ENCODE measurements at regions not wholly inside any gene's neighbourhood (a gene's known extent, or its start where the extent isn't known, plus 50 kb on each side); places are given as distances from the start of the nearest gene placed in this dataset.
A peak's percentile ranks its signal among the peaks of the same experiment; 100 is the strongest.

DNA sequence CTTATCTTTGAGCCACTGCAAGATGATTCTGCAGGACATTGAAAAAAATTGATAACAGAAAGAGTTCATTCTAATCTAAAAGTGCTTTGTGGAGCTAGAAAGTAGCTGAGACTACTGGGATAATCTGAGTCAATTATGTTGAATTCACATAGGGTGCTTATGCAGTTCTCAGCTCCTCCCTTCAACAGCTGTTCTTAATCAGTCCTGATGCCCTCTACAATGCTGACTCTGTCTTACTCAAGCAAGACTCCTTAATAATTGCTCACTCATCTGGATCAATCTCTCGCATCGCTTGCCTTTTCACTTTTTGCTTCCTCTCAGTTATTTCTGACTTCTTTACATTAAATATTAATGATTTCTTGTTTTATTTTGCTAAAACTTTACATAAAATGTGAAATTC, 182.1 kb downstream of the PCDH17 start:
- Mint-ChIP-seq H3K36me3 (ENCODE audit: low read depth) (no peaks in the 10 kb centered on the region), H3K9me3 (no peaks in the 10 kb centered on the region), H3K27me3 (ENCODE audit: insufficient read depth, low read depth, poor library complexity) (no peaks in the 10 kb centered on the region), H3K27ac (no peak overlapping the region), H3K4me1 (no peaks in the 10 kb centered on the region), H3K4me3 (no peak overlapping the region)
- no peaks in the 10 kb centered on the region for H3F3A ChIP-seq (replicated peaks; ENCODE audit: low read depth)
- no peaks in the 10 kb centered on the region for H4K20me1 ChIP-seq (replicated peaks; ENCODE audit: insufficient read depth)
- H2AFZ ChIP-seq = no peak overlapping the region
- DNase-seq (ENCODE audit: low spot score) = peak; percentile 5
- H3K4me3 ChIP-seq = no peak overlapping the region
- H3K9me2 ChIP-seq (ENCODE audit: insufficient read depth) = no peaks in the 10 kb centered on the region
- no peak overlapping the region for H3K27ac ChIP-seq (ENCODE audit: low read depth)
- no peaks in the 10 kb centered on the region for H3K27me3 ChIP-seq (ENCODE audit: insufficient read depth)
- no peaks in the 10 kb centered on the region for H3K36me3 ChIP-seq (ENCODE audit: insufficient read depth)
- no peak overlapping the region for H3K4me2 ChIP-seq
- ATAC-seq = no peak
- H3K4me1 ChIP-seq (ENCODE audit: insufficient read depth) = no peaks in the 10 kb centered on the region
- TF ChIP-seq EZH2phosphoT487 (IDR thresholded peaks at IDR 0.05; ENCODE audit: unreplicated experiment) (no peak), JUNB (IDR thresholded peaks at IDR 0.05; ENCODE audit: unreplicated experiment) (no peak), POLR2AphosphoS5 (IDR thresholded peaks at IDR 0.05; ENCODE audit: low read depth) (no peak), NANOG (IDR thresholded peaks at IDR 0.05; ENCODE audit: borderline replicate concordance) (no peak), EZH2 (IDR thresholded peaks at IDR 0.05; ENCODE audit: low read depth, unreplicated experiment) (no peak), ZNF114 (CRISPR knock-in tag; IDR thresholded peaks at IDR 0.05) (no peak), ZNF462 (CRISPR knock-in tag; IDR thresholded peaks at IDR 0.05) (no peak), CREB1 (CRISPR knock-in tag; IDR thresholded peaks at IDR 0.05; ENCODE audit: low read depth) (no peak)
- TF ChIP-seq, protein P1, sequence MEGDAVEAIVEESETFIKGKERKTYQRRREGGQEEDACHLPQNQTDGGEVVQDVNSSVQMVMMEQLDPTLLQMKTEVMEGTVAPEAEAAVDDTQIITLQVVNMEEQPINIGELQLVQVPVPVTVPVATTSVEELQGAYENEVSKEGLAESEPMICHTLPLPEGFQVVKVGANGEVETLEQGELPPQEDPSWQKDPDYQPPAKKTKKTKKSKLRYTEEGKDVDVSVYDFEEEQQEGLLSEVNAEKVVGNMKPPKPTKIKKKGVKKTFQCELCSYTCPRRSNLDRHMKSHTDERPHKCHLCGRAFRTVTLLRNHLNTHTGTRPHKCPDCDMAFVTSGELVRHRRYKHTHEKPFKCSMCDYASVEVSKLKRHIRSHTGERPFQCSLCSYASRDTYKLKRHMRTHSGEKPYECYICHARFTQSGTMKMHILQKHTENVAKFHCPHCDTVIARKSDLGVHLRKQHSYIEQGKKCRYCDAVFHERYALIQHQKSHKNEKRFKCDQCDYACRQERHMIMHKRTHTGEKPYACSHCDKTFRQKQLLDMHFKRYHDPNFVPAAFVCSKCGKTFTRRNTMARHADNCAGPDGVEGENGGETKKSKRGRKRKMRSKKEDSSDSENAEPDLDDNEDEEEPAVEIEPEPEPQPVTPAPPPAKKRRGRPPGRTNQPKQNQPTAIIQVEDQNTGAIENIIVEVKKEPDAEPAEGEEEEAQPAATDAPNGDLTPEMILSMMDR (conservative IDR thresholded peaks at IDR 0.05; ENCODE audit: low read depth in 2 of 2) = no peak
- H3K79me2 ChIP-seq (replicated peaks; ENCODE audit: insufficient read depth) = no peaks in the 10 kb centered on the region

Measured in GM23338 (cell line).